Nephron progenitor cell (in vitro differentiated cells): ENCODE measurements at regions not wholly inside any gene's neighbourhood (a gene's known extent, or its start where the extent isn't known, plus 50 kb on each side); places are given as distances from the start of the nearest gene placed in this dataset.

Experiments
- DNase-seq: peaks from one replicate; pipeline ENCODE4 v3.0.0; 2021
- H3K27ac Mint-ChIP-seq: 2 replicates; pipeline ENCODE4 v1.8.0; 2021; ENCODE audit warnings: mild to moderate bottlenecking, moderate library complexity, mixed read lengths
- H3K27me3 Mint-ChIP-seq: 2 replicates; pipeline ENCODE4 v1.8.0; 2021; ENCODE audit warnings: mild to moderate bottlenecking, low read depth, mixed read lengths; ENCODE audit not compliant: poor library complexity
- H3K36me3 Mint-ChIP-seq: 2 replicates; pipeline ENCODE4 v1.8.0; 2021; ENCODE audit warnings: low read depth, mixed read lengths
- H3K4me1 Mint-ChIP-seq: 2 replicates; pipeline ENCODE4 v1.8.0; 2021; ENCODE audit warnings: mixed read lengths
- H3K4me3 Mint-ChIP-seq: 2 replicates; pipeline ENCODE4 v1.8.0; 2021; ENCODE audit warnings: mild to moderate bottlenecking, moderate library complexity, mixed read lengths
- H3K9me3 Mint-ChIP-seq: 2 replicates; pipeline ENCODE4 v1.8.0; 2021; ENCODE audit warnings: mild to moderate bottlenecking, moderate library complexity, mixed read lengths
- CTCF ChIP-seq: fragments of 200-600 bp; sonication (generic); IDR thresholded peaks from 2 replicates; pipeline ENCODE4 v1.5.0; 2021; ENCODE audit warnings: antibody characterized with exemption

- no peak for DNase-seq
- Mint-ChIP-seq H3K27ac (no peak overlapping the region), H3K4me1 (no peaks in the 10 kb centered on the region), H3K9me3 (peaks cover 4% of the 10 kb centered on the region), H3K27me3 (no peaks in the 10 kb centered on the region), H3K36me3 (no peaks in the 10 kb centered on the region), H3K4me3 (no peak overlapping the region)
- TF ChIP-seq CTCF, result no peak
Measured at GRCh38 chr3:87413814-87414213, 137.4 kb upstream of the POU1F1 start.

GRCh38 chr3:87410110-87410509 is 133.7 kb upstream of the POU1F1 start:
- H3K4me3 Mint-ChIP-seq, result no peak overlapping the region
- no peak for TF ChIP-seq CTCF
- no peaks in the 10 kb centered on the region for H3K36me3 Mint-ChIP-seq
- no peaks in the 10 kb centered on the region for H3K9me3 Mint-ChIP-seq
- H3K27ac Mint-ChIP-seq, result no peak overlapping the region
- H3K4me1 Mint-ChIP-seq, result no peaks in the 10 kb centered on the region
- DNase-seq, result no peak
- no peaks in the 10 kb centered on the region for H3K27me3 Mint-ChIP-seq

- no peak overlapping the region for H3K27ac Mint-ChIP-seq
- no peak for TF ChIP-seq CTCF
- H3K36me3 Mint-ChIP-seq, result no peaks in the 10 kb centered on the region
- no peak for DNase-seq
- H3K9me3 Mint-ChIP-seq, result peaks cover 14% of the 10 kb centered on the region
- no peak overlapping the region for H3K4me3 Mint-ChIP-seq
- H3K27me3 Mint-ChIP-seq, result no peaks in the 10 kb centered on the region
- H3K4me1 Mint-ChIP-seq, result no peaks in the 10 kb centered on the region
Measured at GRCh38 chr3:87398168-87398801, 121.9 kb upstream of the POU1F1 start.

GRCh38 chr3:87397211-87397610 is 120.8 kb upstream of the POU1F1 start:
- Mint-ChIP-seq H3K27me3 (no peaks in the 10 kb centered on the region), H3K27ac (no peak overlapping the region), H3K4me1 (no peaks in the 10 kb centered on the region), H3K9me3 (peaks cover 14% of the 10 kb centered on the region), H3K4me3 (no peak overlapping the region), H3K36me3 (no peaks in the 10 kb centered on the region)
- no peak for TF ChIP-seq CTCF
- no peak for DNase-seq

GRCh38 chr3:87390821-87391220 is 114.4 kb upstream of the POU1F1 start:
- Mint-ChIP-seq H3K4me3 (no peak overlapping the region), H3K36me3 (no peaks in the 10 kb centered on the region), H3K27ac (no peak overlapping the region), H3K9me3 (peaks cover 14% of the 10 kb centered on the region), H3K4me1 (no peaks in the 10 kb centered on the region), H3K27me3 (peaks cover 3% of the 10 kb centered on the region)
- TF ChIP-seq CTCF, result no peak
- no peak for DNase-seq

- Mint-ChIP-seq H3K4me3 (no peak overlapping the region), H3K27me3 (peaks cover 3% of the 10 kb centered on the region), H3K36me3 (no peaks in the 10 kb centered on the region), H3K9me3 (peaks cover 14% of the 10 kb centered on the region), H3K4me1 (no peaks in the 10 kb centered on the region), H3K27ac (no peak overlapping the region)
- DNase-seq, result no peak
- no peak for TF ChIP-seq CTCF
Measured at GRCh38 chr3:87390353-87390752, 114.0 kb upstream of the POU1F1 start.
